Left ventricle myocardium inferior (tissue), 1 donor: ENCODE measurements at regions not wholly inside any gene's neighbourhood (a gene's known extent, or its start where the extent isn't known, plus 50 kb on each side); places are given as distances from the start of the nearest gene placed in this dataset.

Experiments
- DNase-seq: peaks from one replicate; pipeline ENCODE4 v3.0.0-alpha.2; 2020
- H3K27ac ChIP-seq: fragments of 200-600 bp; replicated peaks from 2 replicates; pipeline ENCODE4 v1.8.0; 2021
- H3K27me3 ChIP-seq: fragments of 200-600 bp; 2 replicates; pipeline ENCODE4 v1.8.0; 2021; ENCODE audit warnings: low read depth
- H3K36me3 ChIP-seq: fragments of 200-600 bp; 2 replicates; pipeline ENCODE4 v1.8.0; 2021
- H3K4me1 ChIP-seq: fragments of 200-600 bp; 2 replicates; pipeline ENCODE4 v1.8.0; 2021
- H3K4me3 ChIP-seq: fragments of 200-600 bp; 2 replicates; pipeline ENCODE4 v1.8.0; 2021; ENCODE audit warnings: mild to moderate bottlenecking, moderate library complexity
- H3K9me3 ChIP-seq: fragments of 200-600 bp; replicated peaks from 2 replicates; pipeline ENCODE4 v1.8.0; 2021
- CTCF ChIP-seq: fragments of 200-600 bp; IDR thresholded peaks from 2 replicates; pipeline ENCODE4 v1.8.0; 2021; ENCODE audit warnings: antibody characterized with exemption, mild to moderate bottlenecking, borderline replicate concordance
- intact Hi-C: fragments of 100-400 bp; cut with micrococcal nuclease; formaldehyde crosslinking; loops from one replicate; pipeline ENCODE4 v1.11.0; 2022
- donor health status: DM: no; HTN: yes; CAD: no; lungs with severe emphysema.

- no peak overlapping the region for H3K4me3 ChIP-seq
- H3K27ac ChIP-seq = no peak overlapping the region
- intact Hi-C loops = no loop called here
- H3K27me3 ChIP-seq = peaks cover 73% of the 10 kb centered on the region
- no peaks in the 10 kb centered on the region for H3K36me3 ChIP-seq
- no peaks in the 10 kb centered on the region for H3K4me1 ChIP-seq
- no peak for DNase-seq
- TF ChIP-seq CTCF = no peak
- H3K9me3 ChIP-seq = no peaks in the 10 kb centered on the region
Measured at GRCh38 chr16:6644916-6645315, 687.7 kb upstream of the RBFOX1 start.

DNA sequence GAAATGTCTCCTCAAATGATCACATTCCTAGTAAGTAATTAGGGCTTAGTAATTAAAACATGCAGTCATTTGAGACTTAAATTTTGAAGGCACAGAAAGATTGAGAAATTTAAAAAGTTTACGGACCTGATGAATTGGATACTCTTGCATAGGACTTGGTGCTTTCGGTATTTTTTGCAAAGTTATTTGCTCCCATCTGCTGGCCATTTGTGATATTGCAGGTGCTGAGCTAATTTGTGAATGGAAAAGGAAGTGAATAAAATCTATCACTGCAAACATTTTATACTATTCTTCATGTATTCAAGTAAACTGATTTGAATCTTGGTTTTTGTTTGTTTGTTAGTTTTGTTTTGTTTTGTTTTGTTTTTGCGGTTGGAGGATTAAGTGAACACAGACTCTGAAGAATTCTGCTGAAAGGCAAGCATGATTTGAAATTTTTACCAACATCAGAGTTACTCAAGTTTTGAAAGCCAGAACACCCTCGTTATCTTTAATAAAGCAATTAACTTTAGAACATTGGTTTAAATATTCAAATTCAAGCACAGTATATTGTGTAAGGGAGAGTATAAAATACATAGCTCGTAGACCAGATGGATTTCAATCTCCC is 689.5 kb upstream of the RBFOX1 start:
- H3K36me3 ChIP-seq = no peaks in the 10 kb centered on the region
- no peaks in the 10 kb centered on the region for H3K9me3 ChIP-seq
- H3K27ac ChIP-seq = no peak overlapping the region
- peaks cover 57% of the 10 kb centered on the region for H3K27me3 ChIP-seq
- no peak for DNase-seq
- no peaks in the 10 kb centered on the region for H3K4me1 ChIP-seq
- H3K4me3 ChIP-seq = no peak overlapping the region
- intact Hi-C loops = no loop called here
- TF ChIP-seq CTCF = peak; percentile 91

- no peak overlapping the region for H3K4me3 ChIP-seq
- no peaks in the 10 kb centered on the region for H3K9me3 ChIP-seq
- peaks cover 48% of the 10 kb centered on the region for H3K27me3 ChIP-seq
- no peak for TF ChIP-seq CTCF
- no peak for DNase-seq
- intact Hi-C loops = no loop called here
- no peak overlapping the region for H3K27ac ChIP-seq
- no peaks in the 10 kb centered on the region for H3K4me1 ChIP-seq
- H3K36me3 ChIP-seq = no peaks in the 10 kb centered on the region
Measured at GRCh38 chr16:6642271-6642670, 690.4 kb upstream of the RBFOX1 start.

DNA sequence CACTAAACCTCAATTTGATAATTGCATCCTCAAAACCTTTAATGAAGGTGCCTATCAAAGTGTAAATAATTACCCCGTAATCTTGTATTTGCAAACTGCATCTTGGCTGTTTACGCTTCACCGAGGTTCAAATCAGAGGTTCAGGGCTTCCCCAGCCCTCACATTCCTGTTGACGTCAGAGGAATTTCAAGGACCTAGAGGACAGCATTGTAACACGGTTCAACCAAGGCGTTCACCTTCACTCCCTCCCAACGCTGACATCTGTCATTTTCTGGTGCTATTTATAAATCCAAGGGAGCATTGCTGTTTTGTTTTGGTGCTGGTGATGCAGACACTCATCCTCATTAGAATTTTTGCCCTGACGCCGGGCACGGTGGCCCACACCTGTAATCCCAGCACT is 691.6 kb upstream of the RBFOX1 start:
- intact Hi-C loops = no loop called here
- H3K27me3 ChIP-seq = peaks cover 38% of the 10 kb centered on the region
- DNase-seq = no peak
- no peaks in the 10 kb centered on the region for H3K9me3 ChIP-seq
- no peaks in the 10 kb centered on the region for H3K4me1 ChIP-seq
- no peaks in the 10 kb centered on the region for H3K36me3 ChIP-seq
- no peak overlapping the region for H3K4me3 ChIP-seq
- TF ChIP-seq CTCF = no peak
- H3K27ac ChIP-seq = no peak overlapping the region

- Histone ChIP-seq H3K27me3 (no peaks in the 10 kb centered on the region), H3K9me3 (no peaks in the 10 kb centered on the region), H3K4me1 (no peaks in the 10 kb centered on the region), H3K27ac (no peak overlapping the region), H3K36me3 (no peaks in the 10 kb centered on the region), H3K4me3 (no peak overlapping the region)
- intact Hi-C loops = no loop called here
- TF ChIP-seq CTCF = no peak
- DNase-seq = no peak
Measured at GRCh38 chr16:6636457-6636856, 696.2 kb upstream of the RBFOX1 start.

DNA sequence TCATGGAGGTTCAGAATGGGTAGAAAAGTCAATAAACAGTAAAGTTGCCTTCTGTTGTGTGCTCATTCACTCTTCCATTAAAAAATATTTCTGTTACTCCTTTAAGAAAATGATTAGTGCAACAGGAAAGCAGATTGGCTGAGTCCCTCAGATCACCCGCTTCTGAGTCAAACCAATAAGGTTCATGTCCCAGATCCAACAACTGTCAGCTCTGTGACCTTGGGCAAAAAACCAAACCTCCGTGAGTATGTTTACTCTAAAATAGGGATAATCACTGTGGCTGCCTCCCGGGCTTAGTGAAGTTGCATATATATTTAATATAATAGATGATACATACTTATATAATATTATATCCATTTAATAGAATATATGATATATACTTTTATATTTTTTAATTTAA is 698.5 kb upstream of the RBFOX1 start:
- no peak for DNase-seq
- Histone ChIP-seq H3K9me3 (no peaks in the 10 kb centered on the region), H3K27me3 (no peaks in the 10 kb centered on the region), H3K4me3 (no peak overlapping the region), H3K4me1 (no peaks in the 10 kb centered on the region), H3K27ac (no peak overlapping the region), H3K36me3 (no peaks in the 10 kb centered on the region)
- no peak for TF ChIP-seq CTCF
- intact Hi-C loops = no loop called here
